RWPE2 (cell line): ENCODE measurements at regions not wholly inside any gene's neighbourhood (a gene's known extent, or its start where the extent isn't known, plus 50 kb on each side); places are given as distances from the start of the nearest gene placed in this dataset.

Source experiments
- ATAC-seq: fragments of 200-7000 bp; cut with Tn5 transposase; 3 replicates; pipeline ENCODE4 v1.9.1; 2021; ENCODE audit warnings: low read depth
- DNase-seq: peaks from one replicate; pipeline ENCODE4 v3.0.0-alpha.2; 2020; ENCODE audit warnings: low spot score
- H3K27ac ChIP-seq: fragments of 450-650 bp; 2 replicates; pipeline ENCODE4 v1.5.1; 2017; ENCODE audit warnings: mild to moderate bottlenecking; ENCODE audit not compliant: poor library complexity, severe bottlenecking
- H3K27me3 ChIP-seq: fragments of 250-450 bp; sonication (Bioruptor Pico); 2 replicates; pipeline ENCODE4 v1.5.1; 2021; ENCODE audit warnings: mild to moderate bottlenecking, moderate library complexity; ENCODE audit not compliant: insufficient read depth, poor library complexity, severe bottlenecking
- H3K36me3 ChIP-seq: fragments of 250-450 bp; sonication (Bioruptor Pico); 2 replicates; pipeline ENCODE4 v1.5.1; 2020; ENCODE audit warnings: low read depth, mild to moderate bottlenecking, moderate library complexity
- H3K4me1 ChIP-seq: fragments of 250-450 bp; sonication (Bioruptor Pico); 2 replicates; pipeline ENCODE4 v1.5.1; 2021; ENCODE audit warnings: mild to moderate bottlenecking, moderate library complexity; ENCODE audit not compliant: insufficient read depth, poor library complexity, severe bottlenecking
- H3K4me3 ChIP-seq: fragments of 250-450 bp; sonication (Bioruptor Pico); 2 replicates; pipeline ENCODE4 v1.5.1; 2021; ENCODE audit warnings: mild to moderate bottlenecking, moderate library complexity; ENCODE audit not compliant: severe bottlenecking
- H3K9me3 ChIP-seq: fragments of 250-450 bp; sonication (Bioruptor Pico); 2 replicates; pipeline ENCODE4 v1.5.1; 2021; ENCODE audit warnings: mild to moderate bottlenecking, moderate library complexity; ENCODE audit not compliant: severe bottlenecking
- TF ChIP-seq, protein P1 (sequence below): fragments of 450-650 bp; IDR thresholded peaks from one replicate; pipeline ENCODE4 v1.5.1; 2017; ENCODE audit warnings: mild to moderate bottlenecking, moderate library complexity; ENCODE audit not compliant: poor library complexity, severe bottlenecking

DNA sequence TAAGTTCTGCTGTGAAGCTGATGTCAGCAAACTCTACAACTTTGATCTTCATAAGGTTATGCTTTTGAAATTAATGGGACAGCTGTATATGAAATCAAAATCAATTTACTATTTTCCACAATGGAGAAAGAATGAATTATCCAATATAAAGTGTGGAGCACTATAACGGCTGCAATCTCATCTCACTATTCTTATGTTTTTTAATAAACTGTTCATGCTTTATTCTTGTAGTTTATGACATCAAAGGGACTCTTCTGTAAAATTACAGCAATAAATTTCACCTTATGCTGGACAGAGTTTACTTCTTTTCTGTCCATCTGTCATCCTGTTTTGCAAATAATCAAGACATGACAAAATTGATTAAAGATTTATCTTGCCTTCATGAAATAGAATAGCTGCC, 192.5 kb downstream of the TECRL start:
- no peak overlapping the region for H3K4me3 ChIP-seq
- TF ChIP-seq, protein P1, sequence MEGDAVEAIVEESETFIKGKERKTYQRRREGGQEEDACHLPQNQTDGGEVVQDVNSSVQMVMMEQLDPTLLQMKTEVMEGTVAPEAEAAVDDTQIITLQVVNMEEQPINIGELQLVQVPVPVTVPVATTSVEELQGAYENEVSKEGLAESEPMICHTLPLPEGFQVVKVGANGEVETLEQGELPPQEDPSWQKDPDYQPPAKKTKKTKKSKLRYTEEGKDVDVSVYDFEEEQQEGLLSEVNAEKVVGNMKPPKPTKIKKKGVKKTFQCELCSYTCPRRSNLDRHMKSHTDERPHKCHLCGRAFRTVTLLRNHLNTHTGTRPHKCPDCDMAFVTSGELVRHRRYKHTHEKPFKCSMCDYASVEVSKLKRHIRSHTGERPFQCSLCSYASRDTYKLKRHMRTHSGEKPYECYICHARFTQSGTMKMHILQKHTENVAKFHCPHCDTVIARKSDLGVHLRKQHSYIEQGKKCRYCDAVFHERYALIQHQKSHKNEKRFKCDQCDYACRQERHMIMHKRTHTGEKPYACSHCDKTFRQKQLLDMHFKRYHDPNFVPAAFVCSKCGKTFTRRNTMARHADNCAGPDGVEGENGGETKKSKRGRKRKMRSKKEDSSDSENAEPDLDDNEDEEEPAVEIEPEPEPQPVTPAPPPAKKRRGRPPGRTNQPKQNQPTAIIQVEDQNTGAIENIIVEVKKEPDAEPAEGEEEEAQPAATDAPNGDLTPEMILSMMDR: no peak
- ATAC-seq: no peak
- DNase-seq: no peak
- no peak overlapping the region for H3K27ac ChIP-seq
- H3K27me3 ChIP-seq: no peaks in the 10 kb centered on the region
- H3K36me3 ChIP-seq: no peaks in the 10 kb centered on the region
- H3K9me3 ChIP-seq: no peaks in the 10 kb centered on the region
- no peaks in the 10 kb centered on the region for H3K4me1 ChIP-seq

DNA sequence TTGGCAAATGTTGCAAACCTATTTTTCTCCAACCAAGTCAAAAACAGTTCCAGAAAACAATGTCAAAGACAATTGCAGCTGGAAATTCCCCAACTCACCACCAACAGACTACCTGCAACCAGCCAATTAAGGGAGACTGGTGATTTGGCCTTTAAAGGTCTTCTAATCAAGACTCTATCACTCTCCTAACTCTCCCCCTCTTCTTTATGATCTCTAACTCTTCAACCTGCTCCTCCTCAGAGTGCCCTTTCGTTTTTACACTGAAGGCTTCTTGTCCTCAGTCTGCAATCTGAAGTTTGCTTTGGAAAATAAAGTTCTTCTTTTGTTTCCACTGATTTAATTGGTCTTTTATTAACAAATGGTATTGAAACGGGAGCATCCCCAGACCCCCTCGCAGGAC, 203.9 kb downstream of the TECRL start:
- Histone ChIP-seq H3K4me1 (no peaks in the 10 kb centered on the region), H3K27me3 (no peaks in the 10 kb centered on the region), H3K27ac (no peak overlapping the region), H3K4me3 (no peak overlapping the region), H3K36me3 (no peaks in the 10 kb centered on the region), H3K9me3 (no peaks in the 10 kb centered on the region)
- TF ChIP-seq, protein P1: no peak
- DNase-seq: no peak
- no peak for ATAC-seq

DNA sequence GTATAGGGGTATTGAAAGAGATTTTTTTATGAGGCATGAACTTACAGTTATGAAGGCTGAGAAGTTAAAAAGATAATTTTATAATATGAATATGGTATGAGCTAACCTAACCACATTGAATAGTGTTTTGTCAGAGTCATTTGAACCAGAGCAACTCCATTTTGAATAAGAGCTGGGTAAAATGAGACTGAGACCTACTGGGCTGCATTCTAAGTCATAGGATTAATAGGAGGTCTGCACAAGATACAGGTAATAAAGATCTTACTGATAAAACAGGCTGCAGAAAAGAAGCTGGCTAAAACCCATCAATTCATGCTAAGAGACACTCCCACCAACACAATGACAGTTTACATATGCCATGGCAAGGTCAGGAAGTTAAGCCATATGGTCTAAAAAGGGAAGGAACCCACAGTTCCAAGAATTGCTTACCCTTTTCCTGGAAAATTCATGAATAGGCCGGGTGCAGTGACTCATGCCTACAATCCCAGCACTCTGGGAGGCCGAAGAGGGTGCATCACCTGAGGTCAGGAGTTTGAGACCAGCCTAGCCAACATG, 209.2 kb downstream of the TECRL start:
- DNase-seq (no peak), ATAC-seq (no peak)
- Histone ChIP-seq H3K4me1 (no peaks in the 10 kb centered on the region), H3K4me3 (no peak overlapping the region), H3K9me3 (no peaks in the 10 kb centered on the region), H3K27ac (no peak overlapping the region), H3K27me3 (no peaks in the 10 kb centered on the region), H3K36me3 (no peaks in the 10 kb centered on the region)
- TF ChIP-seq, protein P1: no peak

DNA sequence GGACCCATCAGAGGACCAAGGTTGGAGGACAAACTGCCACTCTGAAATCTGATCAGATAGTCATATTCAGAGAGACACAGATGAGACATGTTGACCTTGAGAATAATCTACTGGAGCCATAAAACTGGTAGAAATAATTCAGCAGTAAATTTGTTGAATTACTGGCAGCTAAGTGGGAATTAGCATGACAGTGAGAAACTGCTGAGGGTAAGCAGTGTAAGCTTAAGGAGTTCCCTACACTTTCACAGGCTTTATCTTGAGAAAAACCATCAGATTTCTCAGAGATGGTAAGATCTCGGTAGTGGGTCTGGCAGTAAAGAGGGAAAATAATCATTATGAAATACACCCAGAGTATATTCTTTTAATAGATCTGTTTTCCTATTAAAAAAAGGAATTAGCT, 213.7 kb downstream of the TECRL start:
- H3K27me3 ChIP-seq: no peaks in the 10 kb centered on the region
- ATAC-seq (no peak), DNase-seq (no peak)
- TF ChIP-seq, protein P1: no peak
- no peaks in the 10 kb centered on the region for H3K9me3 ChIP-seq
- H3K36me3 ChIP-seq: no peaks in the 10 kb centered on the region
- H3K4me3 ChIP-seq: no peak overlapping the region
- no peaks in the 10 kb centered on the region for H3K4me1 ChIP-seq
- H3K27ac ChIP-seq: no peak overlapping the region

DNA sequence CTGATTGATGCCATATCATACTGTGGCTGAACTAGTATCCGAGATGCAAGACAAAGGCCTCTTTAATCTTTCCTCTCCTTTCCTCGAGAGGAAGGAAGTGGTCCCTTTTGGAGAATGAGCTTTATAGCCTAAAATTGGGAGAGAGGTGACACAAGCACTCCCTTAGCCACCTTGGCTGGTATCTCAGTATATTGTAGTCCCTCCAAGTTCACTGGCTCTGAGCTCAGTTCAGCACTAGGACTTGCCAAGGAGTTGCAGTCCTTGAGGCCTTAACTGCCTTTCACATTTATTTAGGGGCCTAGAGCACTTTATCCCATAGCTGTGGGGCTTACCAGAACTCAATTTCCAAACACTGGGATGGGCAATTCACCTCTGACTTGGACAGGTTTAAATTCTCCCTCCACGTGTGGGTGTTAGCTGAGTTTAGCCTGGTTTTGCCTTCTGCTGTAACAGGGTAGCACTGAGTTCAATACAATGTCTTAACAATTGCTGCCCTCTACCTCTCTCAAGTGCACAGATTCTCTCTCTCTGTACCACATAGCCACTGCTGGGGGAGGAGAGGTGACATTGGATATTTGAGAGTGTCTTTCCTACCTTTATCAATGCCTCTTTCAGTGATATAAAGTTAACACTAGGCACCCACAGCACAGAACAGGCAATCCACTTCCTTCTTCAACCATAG, 216.4 kb downstream of the TECRL start:
- no peak for ATAC-seq

More for the DNA sequence above, 216.4 kb downstream of the TECRL start:
- DNase-seq: no peak
- Histone ChIP-seq H3K27me3 (no peaks in the 10 kb centered on the region), H3K27ac (no peak overlapping the region), H3K9me3 (no peaks in the 10 kb centered on the region), H3K36me3 (no peaks in the 10 kb centered on the region), H3K4me1 (no peaks in the 10 kb centered on the region), H3K4me3 (no peak overlapping the region)
- TF ChIP-seq, protein P1: no peak
